Nucleus accumbens (tissue), 56 donors: ENCODE measurements at regions not wholly inside any gene's neighbourhood (a gene's known extent, or its start where the extent isn't known, plus 50 kb on each side); places are given as distances from the start of the nearest gene placed in this dataset.
A peak's percentile ranks its signal among the peaks of the same experiment; 100 is the strongest.

Experiments used
- DNase-seq, 56 donors: peaks; one replicate each; lab custom pipeline; 2025; lab: John Stamatoyannopoulos, UW

DNA sequence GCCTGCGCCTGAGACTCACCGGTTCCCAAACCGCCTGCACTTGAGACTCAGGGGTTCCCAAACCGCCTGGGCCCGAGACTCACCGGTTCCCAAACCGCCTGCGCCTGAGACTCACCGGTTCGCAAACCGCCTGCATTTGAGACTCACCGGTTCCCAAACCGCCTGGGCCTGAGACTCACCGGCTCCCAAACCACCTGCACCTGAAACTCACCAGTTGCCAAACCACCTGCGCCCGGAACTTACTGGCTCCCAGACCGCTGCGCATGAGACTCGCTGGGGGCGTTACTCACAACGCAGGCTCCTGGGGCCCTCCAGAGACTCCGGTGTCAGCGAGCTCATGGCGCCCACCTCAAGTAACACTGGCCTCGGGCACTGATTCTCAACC lies 90.2 kb downstream of the DACT2 start:
- DNase-seq = peak in 1 of 56 donors; percentile 19

GRCh38 chr6:168228676-168229367 lies 90.8 kb downstream of the DACT2 start:
- no peak for DNase-seq

- no peak for DNase-seq
These were observed 91.7 kb downstream of the DACT2 start for GRCh38 chr6:168227840-168228239.

GRCh38 chr6:168226902-168227318 lies 92.7 kb downstream of the DACT2 start:
- no peak for DNase-seq

- DNase-seq = peak in 4 of 56 donors; percentile 20 to 36 (median 29)
These were observed 93.4 kb downstream of the DACT2 start for GRCh38 chr6:168226061-168226752.

DNA sequence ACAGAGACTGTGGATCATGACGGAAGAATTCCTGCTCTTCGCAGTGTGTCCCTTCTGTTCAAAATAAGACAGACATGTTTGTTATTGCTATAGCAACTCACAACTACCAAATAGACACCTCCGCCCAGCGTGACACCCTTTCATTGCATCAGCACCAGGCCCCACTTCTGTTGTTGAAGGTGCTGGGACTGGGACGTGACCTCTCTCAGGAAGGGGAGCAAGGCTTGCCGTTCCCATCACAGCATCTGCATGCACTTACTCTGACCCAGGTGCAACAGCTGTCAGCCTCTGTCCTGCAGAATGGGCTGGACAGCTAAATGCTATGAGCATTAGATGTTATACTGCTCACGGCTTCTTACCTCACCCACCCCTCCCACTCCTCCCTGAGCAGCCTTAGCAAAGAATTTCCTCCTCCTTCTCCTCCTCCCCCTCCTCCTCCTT lies 94.1 kb downstream of the DACT2 start:
- DNase-seq = no peak

DNA sequence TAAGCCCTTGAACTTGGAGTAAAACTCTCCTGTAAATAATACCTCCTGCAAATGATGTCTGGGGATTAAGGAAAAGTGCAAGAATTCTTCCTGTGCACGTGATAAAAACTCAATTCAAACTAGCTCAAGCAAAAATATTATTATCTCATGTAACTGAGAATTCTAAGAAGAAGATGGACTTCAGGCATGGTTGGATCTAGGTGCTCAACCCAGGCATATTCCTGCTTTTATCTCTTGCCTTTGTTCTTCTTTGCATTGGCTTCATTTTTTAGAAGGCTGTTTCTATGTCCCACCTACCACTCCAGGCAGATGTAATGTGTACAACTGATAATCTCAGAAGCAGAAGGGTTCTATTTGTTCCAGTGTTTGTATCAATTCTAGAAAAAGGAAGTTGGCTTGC lies 95.8 kb downstream of the DACT2 start:
- no peak for DNase-seq

- no peak for DNase-seq
These were observed 96.4 kb downstream of the DACT2 start for GRCh38 chr6:168223150-168223549.

GRCh38 chr6:168222115-168223043 lies 97.2 kb downstream of the DACT2 start:
- DNase-seq = no peak

GRCh38 chr6:168221497-168222079 lies 98.0 kb downstream of the DACT2 start:
- no peak for DNase-seq

DNA sequence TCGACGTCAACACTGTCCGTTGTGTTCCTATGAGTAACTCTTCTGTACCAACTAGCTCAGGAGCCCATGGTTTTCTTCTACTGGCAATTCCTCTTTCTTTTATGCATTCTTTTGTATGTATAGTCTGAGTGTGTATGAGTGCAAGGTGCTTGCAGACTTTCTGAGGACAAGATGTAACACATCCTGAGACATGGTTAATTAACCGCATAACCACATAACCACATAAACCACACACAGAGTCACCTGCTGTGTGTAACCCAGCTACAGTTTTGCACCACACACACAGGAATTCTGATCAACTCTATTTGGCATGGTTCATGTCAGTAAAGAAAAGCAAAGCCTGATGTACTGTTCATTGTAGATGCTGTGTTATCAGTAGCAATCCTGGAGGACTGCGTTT lies 98.6 kb downstream of the DACT2 start:
- no peak for DNase-seq

GRCh38 chr6:168219804-168220203 lies 99.8 kb downstream of the DACT2 start:
- no peak for DNase-seq

DNA sequence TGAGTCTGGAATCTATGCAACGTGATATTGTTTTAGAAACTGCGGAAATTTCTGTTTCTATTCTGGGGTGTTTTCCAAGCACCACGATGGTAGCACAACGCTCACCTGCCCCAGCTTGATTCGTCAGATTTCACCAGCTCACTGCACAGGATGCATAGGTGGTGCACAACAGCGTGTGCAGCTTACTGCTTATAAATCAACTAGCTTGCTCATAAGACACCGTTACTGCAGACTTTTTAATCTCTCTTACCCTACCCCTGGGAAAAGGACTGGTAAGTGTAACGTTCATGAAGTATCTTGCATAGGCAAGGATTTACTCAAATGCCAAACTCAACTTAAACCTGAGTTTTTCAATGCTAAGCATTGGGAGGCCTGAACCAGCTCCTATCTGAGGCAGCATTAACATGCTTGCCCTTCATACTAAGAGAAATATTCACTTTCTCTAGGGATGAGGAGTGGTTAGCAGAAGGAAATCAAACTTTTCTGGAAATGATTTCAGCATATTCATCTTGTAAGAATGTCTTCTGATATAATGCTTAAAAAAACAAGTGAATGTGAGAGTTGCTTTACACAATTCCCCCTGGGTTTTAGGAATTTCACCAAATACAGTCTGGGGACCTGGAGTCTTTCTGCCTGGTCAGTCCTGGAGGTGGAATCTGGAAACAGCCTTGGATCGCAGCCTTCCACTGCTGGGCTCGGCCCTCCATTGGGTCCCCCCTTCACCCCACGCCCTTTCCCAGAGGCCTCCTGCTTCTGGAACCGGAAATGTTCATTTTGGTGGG lies 100.6 kb downstream of the DACT2 start:
- no peak for DNase-seq

DNA sequence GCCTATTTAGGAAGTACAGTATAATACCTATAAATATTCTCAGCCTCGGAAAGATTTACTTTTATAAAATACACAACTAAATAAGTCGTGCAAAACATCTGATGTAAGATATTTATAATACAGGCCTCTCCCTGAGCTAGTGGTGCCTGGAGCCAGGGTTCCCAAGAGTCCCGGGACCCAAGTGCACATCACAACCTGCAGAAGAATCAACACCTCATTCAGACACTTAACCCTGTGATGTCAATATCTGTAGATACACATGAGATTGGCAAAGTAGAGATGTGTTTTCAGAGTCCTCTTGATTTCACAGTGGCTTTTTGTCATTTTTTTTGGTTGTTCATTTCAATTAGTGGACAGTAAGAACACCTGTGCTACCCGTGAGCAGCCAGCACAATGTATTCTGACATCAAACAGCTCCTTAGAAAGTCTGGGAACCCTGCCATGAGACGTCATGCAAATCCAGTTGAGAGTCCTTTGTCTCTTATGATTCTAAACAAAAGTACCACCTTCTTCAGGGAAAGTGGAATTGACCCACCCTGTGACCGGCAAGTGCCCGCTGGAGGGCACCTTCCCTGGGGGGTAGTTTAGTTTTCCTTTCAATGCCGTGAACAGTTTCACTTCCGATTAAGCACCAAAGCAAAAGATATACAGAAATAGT lies 101.6 kb downstream of the DACT2 start:
- no peak for DNase-seq

GRCh38 chr6:168217216-168217879 lies 102.2 kb downstream of the DACT2 start:
- DNase-seq = no peak

DNA sequence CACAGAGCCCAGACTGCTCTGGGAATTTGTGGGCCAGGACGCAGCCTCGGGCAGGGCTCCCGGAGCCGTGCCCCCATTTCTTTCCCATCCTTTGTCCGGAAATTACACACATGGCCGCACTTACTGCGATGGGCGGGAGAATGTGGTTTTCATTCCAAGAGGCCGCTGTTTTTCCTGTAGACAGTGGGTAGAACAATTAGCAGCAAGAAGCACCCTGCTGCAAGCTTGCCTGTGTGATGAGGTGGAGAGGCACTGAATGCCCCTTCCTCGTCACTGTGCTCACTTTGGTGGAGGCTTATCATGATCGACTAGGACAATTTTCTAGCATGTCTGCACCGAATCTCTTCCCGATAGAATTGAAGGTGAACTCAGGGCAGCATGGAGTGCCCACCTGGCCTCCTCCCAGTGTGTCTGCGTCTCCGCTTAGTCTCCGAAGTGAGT lies 102.8 kb downstream of the DACT2 start:
- peak in 22 of 56 donors; percentile 11 to 64 (median 35) for DNase-seq

- DNase-seq = no peak
These were observed 103.5 kb downstream of the DACT2 start for GRCh38 chr6:168216117-168216516.

GRCh38 chr6:168215121-168215808 lies 104.3 kb downstream of the DACT2 start:
- DNase-seq = no peak
